GM12878 (cell line): ENCODE measurements at regions not wholly inside any gene's neighbourhood (a gene's known extent, or its start where the extent isn't known, plus 50 kb on each side); places are given as distances from the start of the nearest gene placed in this dataset.

Experiments used
- ATAC-seq: fragments of 200-7000 bp; cut with Tn5 transposase; 3 replicates; pipeline ENCODE4 v1.9.1; 2020; ENCODE audit warnings: mild to moderate bottlenecking, moderate library complexity
- BruUV-seq: library from RNA; stranded (reverse); fragments of 400-500 nt; replicated peaks from 2 replicates; lab custom pipeline; 2021; lab: Mats Ljungman, UMichigan
- CTCF ChIA-PET: fragments of 300-600 bp; sonication (Branson Sonifier 250); formaldehyde crosslinking; extraction: SDS; loops from one replicate; lab custom pipeline; 2021; ENCODE audit warnings: inconsistent platforms; lab: Yijun Ruan, JAX
- POLR2A ChIA-PET: fragments of 350-600 bp; formaldehyde crosslinking; extraction: SDS; loops from one replicate; lab custom pipeline; 2021; ENCODE audit warnings: inconsistent platforms; lab: Charles Lee
- RAD21 ChIA-PET: fragments of 300-600 bp; sonication (Branson Sonifier 250); formaldehyde crosslinking; loops from one replicate; lab custom pipeline; 2023; ENCODE audit warnings: antibody characterized with exemption; ENCODE audit not compliant: unreplicated experiment; lab: Charles Lee
- SMC1A ChIA-PET: fragments of 300-600 bp; sonication (Branson Sonifier 250); formaldehyde crosslinking; loops from one replicate; lab custom pipeline; 2023; ENCODE audit not compliant: unreplicated experiment, uncharacterized antibody; lab: Charles Lee
- DNase-seq: peaks from one replicate; pipeline ENCODE4 v3.0.0-alpha.2; 2011; ENCODE audit warnings: low read depth, low spot score
- FAIRE-seq: peaks from 3 replicates; lab custom pipeline; 2011; peaks lifted over from hg19 to GRCh38; lab: Jason Lieb, UNC
- H2AFZ ChIP-seq: 2 replicates; pipeline ENCODE4 v1.6.0; 2011; ENCODE audit warnings: low read depth, low read length, control low read depth; ENCODE audit not compliant: control insufficient read depth
- H3K27ac ChIP-seq: 2 replicates; pipeline ENCODE4 v1.5.1; 2011; ENCODE audit warnings: control low read depth; ENCODE audit not compliant: control insufficient read depth, insufficient read depth
- H3K27me3 ChIP-seq, 2 experiments: replicated peaks in 1 of 2; 2 replicates each; pipeline versions ENCODE4 v1.6.0 to v1.6.1; 2011; ENCODE audit warnings: low read length in 1 of 2; ENCODE audit not compliant: control insufficient read depth in 2 of 2, insufficient read depth in 2 of 2
- H3K36me3 ChIP-seq, 2 experiments: 2 replicates each; pipeline ENCODE4 v1.5.1; 2011; ENCODE audit warnings: low read length in 1 of 2; ENCODE audit not compliant: control insufficient read depth in 2 of 2, insufficient read depth in 2 of 2
- H3K4me1 ChIP-seq: 2 replicates; pipeline ENCODE4 v1.6.1; 2011; ENCODE audit warnings: mild to moderate bottlenecking, low read length, moderate library complexity, mixed read lengths; ENCODE audit not compliant: control insufficient read depth, insufficient read depth
- H3K4me2 ChIP-seq: 2 replicates; pipeline ENCODE4 v1.6.0; 2011; ENCODE audit warnings: control low read depth; ENCODE audit not compliant: control insufficient read depth, insufficient read depth
- H3K4me3 ChIP-seq: fragments of 200-600 bp; sonication (generic); 2 replicates; pipeline ENCODE4 v1.5.1; 2016
- H3K79me2 ChIP-seq: 2 replicates; pipeline ENCODE4 v1.6.0; 2011; ENCODE audit warnings: low read length; ENCODE audit not compliant: control insufficient read depth, insufficient read depth
- H3K9ac ChIP-seq: 2 replicates; pipeline ENCODE4 v1.8.0; 2011; ENCODE audit warnings: low read length, control low read depth, mixed read lengths; ENCODE audit not compliant: control insufficient read depth, insufficient read depth
- H3K9me3 ChIP-seq: replicated peaks from 3 replicates; pipeline ENCODE4 v1.5.1; 2011; ENCODE audit warnings: mild to moderate bottlenecking, low read length; ENCODE audit not compliant: control insufficient read depth, insufficient read depth
- H4K20me1 ChIP-seq: 2 replicates; pipeline ENCODE4 v1.6.0; 2011; ENCODE audit not compliant: control insufficient read depth, insufficient read depth
- WRNIP1 ChIP-seq: IDR thresholded peaks from 2 replicates; pipeline ENCODE4 v1.6.1; 2011; ENCODE audit warnings: low read depth, low read length, improper control_type of control experiment, borderline replicate concordance
- ZBTB4 ChIP-seq: fragments of 450-650 bp; formaldehyde crosslinking; IDR thresholded peaks from 2 replicates; pipeline ENCODE4 v1.4.0; 2022; ENCODE audit warnings: mild to moderate bottlenecking, moderate library complexity
- WGBS: methylation state at CpG from one replicate; pipeline ENCODE4 v1.1.6; 2016; ENCODE audit warnings: low lambda C conversion rate; ENCODE audit not compliant: insufficient replicate concordance, insufficient coverage; ENCODE audit errors: missing lambda C conversion rate; 5-methylcytosine and 5-hydroxymethylcytosine counted together
- in situ Hi-C: fragments of 300-500 bp; cut with MboI; formaldehyde crosslinking; loops from 9 replicates; pipeline ENCODE4 v1.14.3; 2018; ENCODE audit warnings: mixed read lengths
- intact Hi-C: fragments of 100-400 bp; cut with micrococcal nuclease; formaldehyde crosslinking; loops from one replicate; pipeline ENCODE4 v1.14.2; 2022; ENCODE audit not compliant: unreplicated experiment

GRCh38 chr11:57885298-57886050 lies 123.9 kb downstream of the CTNND1 start (continued):
- no peak for TF ChIP-seq WRNIP1
- TF ChIP-seq, all 136 proteins: peak for 1

GRCh38 chr11:57888386-57888785 lies 126.8 kb downstream of the CTNND1 start:
- POLR2A ChIA-PET: no interaction called here
- SMC1A ChIA-PET: no interaction called here
- CTCF ChIA-PET: no interaction called here
- ATAC-seq: no peak
- no peak overlapping the region for H3K27ac ChIP-seq
- no peak for FAIRE-seq
- in situ Hi-C loops: no loop called here
- H3K9me3 ChIP-seq: peaks cover 1% of the 10 kb centered on the region; the same call in 1 of the 3 replicates
- DNase-seq: no peak
- H3K79me2 ChIP-seq: no peaks in the 10 kb centered on the region
- no peak for TF ChIP-seq ZBTB4 (CRISPR knock-in tag)
- no peak overlapping the region for H3K9ac ChIP-seq
- RAD21 ChIA-PET: no interaction called here
- WGBS: 68% methylated on average over 3 of the region's 3 CpGs
- H3K4me3 ChIP-seq: no peak overlapping the region
- BruUV-seq: no TSS peak
- H2AFZ ChIP-seq: no peak overlapping the region
- H3K36me3 ChIP-seq: no peaks in the 10 kb centered on the region
- no peaks in the 10 kb centered on the region for H3K27me3 ChIP-seq
- intact Hi-C loops: no loop called here
- no peak overlapping the region for H3K4me2 ChIP-seq
- H3K4me1 ChIP-seq: no peaks in the 10 kb centered on the region
- no peaks in the 10 kb centered on the region for H4K20me1 ChIP-seq
